ENCODE measurements at regions not wholly inside any gene's neighbourhood (a gene's known extent, or its start where the extent isn't known, plus 50 kb on each side); places are given as distances from the start of the nearest gene placed in this dataset.

- TF ChIP-seq, protein P1, sequence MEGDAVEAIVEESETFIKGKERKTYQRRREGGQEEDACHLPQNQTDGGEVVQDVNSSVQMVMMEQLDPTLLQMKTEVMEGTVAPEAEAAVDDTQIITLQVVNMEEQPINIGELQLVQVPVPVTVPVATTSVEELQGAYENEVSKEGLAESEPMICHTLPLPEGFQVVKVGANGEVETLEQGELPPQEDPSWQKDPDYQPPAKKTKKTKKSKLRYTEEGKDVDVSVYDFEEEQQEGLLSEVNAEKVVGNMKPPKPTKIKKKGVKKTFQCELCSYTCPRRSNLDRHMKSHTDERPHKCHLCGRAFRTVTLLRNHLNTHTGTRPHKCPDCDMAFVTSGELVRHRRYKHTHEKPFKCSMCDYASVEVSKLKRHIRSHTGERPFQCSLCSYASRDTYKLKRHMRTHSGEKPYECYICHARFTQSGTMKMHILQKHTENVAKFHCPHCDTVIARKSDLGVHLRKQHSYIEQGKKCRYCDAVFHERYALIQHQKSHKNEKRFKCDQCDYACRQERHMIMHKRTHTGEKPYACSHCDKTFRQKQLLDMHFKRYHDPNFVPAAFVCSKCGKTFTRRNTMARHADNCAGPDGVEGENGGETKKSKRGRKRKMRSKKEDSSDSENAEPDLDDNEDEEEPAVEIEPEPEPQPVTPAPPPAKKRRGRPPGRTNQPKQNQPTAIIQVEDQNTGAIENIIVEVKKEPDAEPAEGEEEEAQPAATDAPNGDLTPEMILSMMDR (conservative IDR thresholded peaks at IDR 0.05), result no peak
- no peak for TF ChIP-seq EZH2 (IDR thresholded peaks at IDR 0.05; ENCODE audit: low read depth)
Observed at GRCh38 chr17:77755410-77755963, 203.0 kb upstream of the TNRC6C start.
